Neutrophil (primary cell): ENCODE measurements at regions not wholly inside any gene's neighbourhood (a gene's known extent, or its start where the extent isn't known, plus 50 kb on each side); places are given as distances from the start of the nearest gene placed in this dataset.

Source experiments
- H3K27ac ChIP-seq: fragments of 200-600 bp; sonication (generic); 2 replicates; pipeline ENCODE4 v1.5.1; 2016; ENCODE audit warnings: mild to moderate bottlenecking, moderate library complexity
- H3K27me3 ChIP-seq: fragments of 200-600 bp; sonication (generic); 2 replicates; pipeline ENCODE4 v1.6.0; 2016; ENCODE audit warnings: mild to moderate bottlenecking
- H3K36me3 ChIP-seq: fragments of 200-600 bp; sonication (generic); 2 replicates; pipeline ENCODE4 v1.5.1; 2017
- H3K4me1 ChIP-seq, 2 experiments: fragments of 200-600 bp in 1 of 2; sonication (generic) in 1 of 2; 1 replicate in 1 of 2; 2 replicates in 1 of 2; pipeline versions ENCODE4 v1.5.1 to v1.6.1; 2013 to 2016; ENCODE audit warnings: low read depth in 1 of 2, low read length in 1 of 2, mild to moderate bottlenecking in 1 of 2, moderate library complexity in 1 of 2; ENCODE audit not compliant: control insufficient read depth in 1 of 2, insufficient read depth in 1 of 2
- H3K4me3 ChIP-seq, 2 experiments: fragments of 200-600 bp in 1 of 2; sonication (generic) in 1 of 2; 1 replicate in 1 of 2; 2 replicates in 1 of 2; pipeline ENCODE4 v1.5.1; 2013 to 2016; ENCODE audit warnings: low read depth in 1 of 2, low read length in 1 of 2, mild to moderate bottlenecking in 1 of 2, moderate library complexity in 1 of 2
- H3K9me3 ChIP-seq: fragments of 200-600 bp; sonication (generic); 2 replicates; pipeline ENCODE4 v1.5.1; 2016
- TF ChIP-seq, protein P1 (sequence below): fragments of 200-600 bp; sonication (generic); IDR thresholded peaks from 2 replicates; pipeline ENCODE4 v1.5.1; 2016; ENCODE audit warnings: antibody characterized with exemption

DNA sequence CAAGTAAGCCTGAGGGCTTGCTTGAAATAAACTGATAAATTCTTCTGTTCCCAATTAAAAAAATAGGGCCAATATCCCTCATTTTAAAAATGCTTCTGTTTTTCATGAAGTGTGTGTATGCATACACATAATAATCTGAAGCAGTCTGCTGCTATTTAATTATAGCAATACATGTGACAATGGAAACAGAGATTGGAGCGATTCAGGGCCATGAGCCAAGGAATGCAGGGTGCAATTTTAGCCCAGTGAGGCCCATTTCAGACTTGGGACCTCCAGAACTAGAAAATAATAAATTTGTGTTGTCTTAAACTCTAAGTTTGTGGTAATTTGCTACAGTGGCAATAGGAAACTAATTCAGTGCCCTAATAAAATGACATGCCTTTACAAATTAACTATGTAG lies 264.9 kb downstream of the LTN1 start:
- Histone ChIP-seq H3K4me3 (no peak overlapping the region), H3K27ac (no peak overlapping the region), H3K4me1 (no peaks in the 10 kb centered on the region), H3K27me3 (no peaks in the 10 kb centered on the region), H3K36me3 (no peaks in the 10 kb centered on the region), H3K9me3 (no peaks in the 10 kb centered on the region)
- TF ChIP-seq, protein P1, sequence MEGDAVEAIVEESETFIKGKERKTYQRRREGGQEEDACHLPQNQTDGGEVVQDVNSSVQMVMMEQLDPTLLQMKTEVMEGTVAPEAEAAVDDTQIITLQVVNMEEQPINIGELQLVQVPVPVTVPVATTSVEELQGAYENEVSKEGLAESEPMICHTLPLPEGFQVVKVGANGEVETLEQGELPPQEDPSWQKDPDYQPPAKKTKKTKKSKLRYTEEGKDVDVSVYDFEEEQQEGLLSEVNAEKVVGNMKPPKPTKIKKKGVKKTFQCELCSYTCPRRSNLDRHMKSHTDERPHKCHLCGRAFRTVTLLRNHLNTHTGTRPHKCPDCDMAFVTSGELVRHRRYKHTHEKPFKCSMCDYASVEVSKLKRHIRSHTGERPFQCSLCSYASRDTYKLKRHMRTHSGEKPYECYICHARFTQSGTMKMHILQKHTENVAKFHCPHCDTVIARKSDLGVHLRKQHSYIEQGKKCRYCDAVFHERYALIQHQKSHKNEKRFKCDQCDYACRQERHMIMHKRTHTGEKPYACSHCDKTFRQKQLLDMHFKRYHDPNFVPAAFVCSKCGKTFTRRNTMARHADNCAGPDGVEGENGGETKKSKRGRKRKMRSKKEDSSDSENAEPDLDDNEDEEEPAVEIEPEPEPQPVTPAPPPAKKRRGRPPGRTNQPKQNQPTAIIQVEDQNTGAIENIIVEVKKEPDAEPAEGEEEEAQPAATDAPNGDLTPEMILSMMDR = no peak

DNA sequence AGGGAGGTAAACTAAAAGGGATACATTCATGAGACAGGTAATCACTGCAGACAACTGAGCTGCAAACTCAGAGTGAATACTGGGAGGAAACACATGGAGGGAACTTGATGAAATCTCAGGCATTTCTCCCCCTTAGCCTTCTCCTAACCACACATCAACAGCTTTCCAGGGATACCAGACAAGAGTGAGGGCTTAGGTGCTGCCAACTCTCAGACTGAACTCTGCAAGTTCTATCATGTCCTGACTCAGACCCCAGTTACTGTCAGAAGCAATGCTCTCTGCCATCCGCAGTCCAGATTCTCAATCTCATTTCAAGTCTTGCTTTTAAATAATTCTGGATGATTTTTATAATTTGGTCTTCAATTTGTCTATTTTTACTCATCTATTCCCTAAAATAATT lies 267.3 kb downstream of the LTN1 start:
- no peaks in the 10 kb centered on the region for H3K27me3 ChIP-seq

DNA sequence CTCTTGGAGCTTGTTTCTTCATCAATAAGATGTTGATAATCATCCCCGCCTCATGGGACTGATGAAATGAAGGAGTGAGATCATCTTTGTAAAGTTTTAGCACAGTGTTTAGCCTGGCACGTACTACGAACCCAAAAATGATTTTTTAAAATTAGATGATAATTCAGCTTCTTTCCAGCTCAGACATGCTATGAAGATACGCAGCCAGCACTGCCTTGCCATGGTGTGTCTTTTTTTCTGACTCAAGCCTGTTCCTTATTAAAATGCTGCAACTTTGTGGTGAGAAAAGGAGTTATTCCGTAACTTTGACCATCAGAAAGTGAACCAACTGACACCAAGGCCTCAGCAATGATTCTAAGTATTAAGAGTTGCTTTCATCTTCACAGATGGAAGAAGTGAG lies 269.0 kb downstream of the LTN1 start:
- no peaks in the 10 kb centered on the region for H3K36me3 ChIP-seq
- H3K4me3 ChIP-seq = no peak overlapping the region
- no peaks in the 10 kb centered on the region for H3K9me3 ChIP-seq
- no peaks in the 10 kb centered on the region for H3K4me1 ChIP-seq
- TF ChIP-seq, protein P1 = no peak
- no peaks in the 10 kb centered on the region for H3K27me3 ChIP-seq
- H3K27ac ChIP-seq = no peak overlapping the region

More for the DNA sequence above, 267.3 kb downstream of the LTN1 start:
- H3K4me1 ChIP-seq = no peaks in the 10 kb centered on the region
- H3K36me3 ChIP-seq = no peaks in the 10 kb centered on the region
- TF ChIP-seq, protein P1 = no peak
- H3K4me3 ChIP-seq = no peak overlapping the region
- no peaks in the 10 kb centered on the region for H3K9me3 ChIP-seq
- H3K27ac ChIP-seq = no peak overlapping the region

GRCh38 chr21:28719723-28720122 lies 273.0 kb downstream of the LTN1 start:
- no peaks in the 10 kb centered on the region for H3K4me1 ChIP-seq
- H3K36me3 ChIP-seq = no peaks in the 10 kb centered on the region
- H3K9me3 ChIP-seq = no peaks in the 10 kb centered on the region
- H3K27ac ChIP-seq = no peak overlapping the region
- TF ChIP-seq, protein P1 = no peak
- H3K4me3 ChIP-seq = no peak overlapping the region
- no peaks in the 10 kb centered on the region for H3K27me3 ChIP-seq

- H3K4me1 ChIP-seq = no peaks in the 10 kb centered on the region
- H3K9me3 ChIP-seq = no peaks in the 10 kb centered on the region
- no peaks in the 10 kb centered on the region for H3K27me3 ChIP-seq
- H3K4me3 ChIP-seq = no peak overlapping the region
- H3K27ac ChIP-seq = no peak overlapping the region
- TF ChIP-seq, protein P1 = no peak
- H3K36me3 ChIP-seq = no peaks in the 10 kb centered on the region
Measured at GRCh38 chr21:28714777-28715464, 277.8 kb downstream of the LTN1 start.

DNA sequence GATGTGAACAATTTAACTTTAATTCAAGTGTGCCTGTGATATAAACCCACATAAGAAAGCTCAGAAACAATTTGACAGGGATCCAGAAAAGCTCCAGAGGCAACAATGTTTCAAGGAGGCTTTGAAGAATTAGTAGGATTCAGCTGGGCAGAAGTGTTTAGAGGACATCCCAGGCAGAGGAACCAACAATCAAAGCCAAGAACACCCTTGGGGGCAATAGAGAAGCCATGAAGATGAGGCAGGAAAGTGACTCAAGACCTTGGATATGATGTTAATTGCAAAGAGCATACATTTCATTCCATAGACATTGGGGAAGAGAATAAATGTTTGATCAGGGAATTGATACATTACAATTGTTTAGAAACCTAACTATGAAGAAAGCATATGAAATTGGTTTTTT lies 280.3 kb downstream of the LTN1 start:
- Histone ChIP-seq H3K9me3 (no peaks in the 10 kb centered on the region), H3K4me3 (no peak overlapping the region), H3K27me3 (no peaks in the 10 kb centered on the region), H3K36me3 (no peaks in the 10 kb centered on the region), H3K27ac (no peak overlapping the region), H3K4me1 (no peaks in the 10 kb centered on the region)
- TF ChIP-seq, protein P1 = no peak
